ENCODE measurements at regions not wholly inside any gene's neighbourhood (a gene's known extent, or its start where the extent isn't known, plus 50 kb on each side); places are given as distances from the start of the nearest gene placed in this dataset.

- TF ChIP-seq CTCF (IDR thresholded peaks at IDR 0.05 in 2 of 3, conservative IDR thresholded peaks at IDR 0.05 in 1 of 3; ENCODE audit: borderline replicate concordance in 1 of 3, insufficient read depth in 1 of 3, low read depth in 2 of 3, low read length in 2 of 3), result no peak
- TF ChIP-seq RAD21 (IDR thresholded peaks at IDR 0.05; ENCODE audit: low read depth), result no peak
- no peak for TF ChIP-seq POLR2AphosphoS5 (IDR thresholded peaks at IDR 0.05; ENCODE audit: low read depth, low read length)
- TF ChIP-seq EZH2phosphoT487 (IDR thresholded peaks at IDR 0.05; ENCODE audit: borderline replicate concordance), result no peak
- TF ChIP-seq FOSL1 (IDR thresholded peaks at IDR 0.05; ENCODE audit: low read depth), result no peak
- TF ChIP-seq POLR2A (IDR thresholded peaks at IDR 0.05; ENCODE audit: borderline replicate concordance, extremely low read depth, insufficient read depth, insufficient read length), result no peak
- TF ChIP-seq ZNF274 (IDR thresholded peaks at IDR 0.05; ENCODE audit: low read depth, low read length), result no peak
- no peak for TF ChIP-seq TCF7L2 (IDR thresholded peaks at IDR 0.05; ENCODE audit: borderline replicate concordance, extremely low read depth, insufficient read depth, insufficient read length)
- TF ChIP-seq ZBTB33 (IDR thresholded peaks at IDR 0.05; ENCODE audit: extremely low read depth, insufficient replicate concordance, low read length), result no peak
- TF ChIP-seq EZH2 (IDR thresholded peaks at IDR 0.05), result no peak
These were observed 437.8 kb downstream of the RFC3 start for GRCh38 chr13:34255711-34256110.
